Fibroblast of the aortic adventitia (primary cell): ENCODE measurements at regions not wholly inside any gene's neighbourhood (a gene's known extent, or its start where the extent isn't known, plus 50 kb on each side); places are given as distances from the start of the nearest gene placed in this dataset.

Source experiments
- DNase-seq: peaks from one replicate; pipeline ENCODE4 v3.0.0-alpha.2; 2010; ENCODE audit warnings: low read depth
- H3K4me3 ChIP-seq: 2 replicates; pipeline ENCODE4 v1.5.1; 2011; ENCODE audit warnings: low read depth, mild to moderate bottlenecking, control low read depth, low read length, moderate library complexity
- CTCF ChIP-seq: IDR thresholded peaks from 2 replicates; pipeline ENCODE4 v1.5.1; 2011; ENCODE audit warnings: mild to moderate bottlenecking, low read length, control low read depth, inconsistent platforms; ENCODE audit not compliant: insufficient read depth

- DNase-seq = no peak
- TF ChIP-seq CTCF = no peak
- H3K4me3 ChIP-seq = no peak overlapping the region
These were observed 418.2 kb upstream of the PROK2 start for GRCh38 chr3:72203105-72203504.

DNA sequence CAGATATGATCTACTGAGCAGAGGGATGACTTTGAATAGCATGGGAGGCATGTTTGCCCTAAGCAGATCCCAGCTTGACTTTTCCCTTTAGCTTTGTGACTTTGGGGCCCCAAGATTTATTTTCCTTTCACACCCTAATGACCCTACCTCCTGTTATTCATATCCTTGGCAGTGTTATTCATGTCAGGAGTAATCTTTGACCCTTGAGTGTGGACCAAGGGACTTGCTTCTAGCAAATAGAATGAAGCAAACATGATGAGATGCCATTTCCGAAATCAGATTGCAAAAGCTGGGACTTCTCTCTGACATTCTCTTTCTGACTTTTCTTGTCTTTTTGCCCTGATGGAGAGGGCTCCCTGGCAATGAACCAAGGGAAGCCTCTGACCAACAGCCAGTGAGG is 415.4 kb upstream of the PROK2 start:
- no peak for TF ChIP-seq CTCF
- no peak for DNase-seq
- H3K4me3 ChIP-seq = no peak overlapping the region

- no peak overlapping the region for H3K4me3 ChIP-seq
- no peak for DNase-seq
- TF ChIP-seq CTCF = no peak
These were observed 414.6 kb upstream of the PROK2 start for GRCh38 chr3:72199530-72199929.

DNA sequence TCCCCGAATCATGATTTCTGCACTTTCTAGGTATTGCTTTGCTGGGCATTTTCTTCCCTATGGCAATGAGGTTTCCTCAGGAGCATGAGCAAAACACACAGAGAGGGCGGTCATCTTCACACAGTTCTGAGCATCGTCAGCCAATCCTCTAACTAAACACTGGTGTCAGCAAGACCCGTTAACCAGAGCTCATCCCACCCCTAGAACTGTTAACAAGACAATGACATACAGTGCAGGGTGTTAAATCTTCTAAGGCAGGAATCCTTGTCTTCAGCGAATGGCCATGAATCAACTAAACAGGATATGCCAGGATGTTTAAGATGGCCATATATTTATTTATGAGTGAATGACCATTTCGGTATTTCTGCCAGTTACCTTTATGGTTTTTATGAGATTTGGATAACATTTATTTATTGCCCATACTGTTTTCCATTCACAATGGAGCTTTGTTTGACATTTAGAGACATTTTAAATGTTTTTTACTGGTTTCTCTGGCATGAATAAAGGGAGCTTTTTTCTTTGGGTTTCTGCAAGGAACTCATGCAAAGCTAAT is 411.5 kb upstream of the PROK2 start:
- no peak overlapping the region for H3K4me3 ChIP-seq
- DNase-seq = no peak
- no peak for TF ChIP-seq CTCF

GRCh38 chr3:72195895-72196294 is 410.9 kb upstream of the PROK2 start:
- no peak overlapping the region for H3K4me3 ChIP-seq
- DNase-seq = no peak
- TF ChIP-seq CTCF = no peak

DNA sequence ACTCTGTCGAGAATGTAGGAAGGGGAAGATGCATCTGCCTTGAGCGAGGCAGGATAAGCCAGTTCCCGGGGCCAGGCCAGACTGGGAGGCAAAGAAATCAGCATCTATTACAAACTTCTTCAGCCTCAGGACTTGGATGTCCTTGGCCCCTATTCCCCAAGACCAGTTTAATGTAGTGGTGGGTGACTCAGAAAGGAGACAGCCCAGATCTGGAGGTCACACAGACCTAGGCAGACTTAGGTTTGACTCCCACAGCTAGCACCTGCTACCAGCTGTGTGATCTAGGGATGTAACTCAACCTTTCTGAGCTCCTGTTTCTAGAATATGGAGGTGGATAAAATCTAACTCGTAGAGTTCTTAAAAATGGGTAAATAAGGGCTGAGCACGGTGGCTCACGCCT is 409.5 kb upstream of the PROK2 start:
- no peak for TF ChIP-seq CTCF
- no peak for DNase-seq
- no peak overlapping the region for H3K4me3 ChIP-seq

DNA sequence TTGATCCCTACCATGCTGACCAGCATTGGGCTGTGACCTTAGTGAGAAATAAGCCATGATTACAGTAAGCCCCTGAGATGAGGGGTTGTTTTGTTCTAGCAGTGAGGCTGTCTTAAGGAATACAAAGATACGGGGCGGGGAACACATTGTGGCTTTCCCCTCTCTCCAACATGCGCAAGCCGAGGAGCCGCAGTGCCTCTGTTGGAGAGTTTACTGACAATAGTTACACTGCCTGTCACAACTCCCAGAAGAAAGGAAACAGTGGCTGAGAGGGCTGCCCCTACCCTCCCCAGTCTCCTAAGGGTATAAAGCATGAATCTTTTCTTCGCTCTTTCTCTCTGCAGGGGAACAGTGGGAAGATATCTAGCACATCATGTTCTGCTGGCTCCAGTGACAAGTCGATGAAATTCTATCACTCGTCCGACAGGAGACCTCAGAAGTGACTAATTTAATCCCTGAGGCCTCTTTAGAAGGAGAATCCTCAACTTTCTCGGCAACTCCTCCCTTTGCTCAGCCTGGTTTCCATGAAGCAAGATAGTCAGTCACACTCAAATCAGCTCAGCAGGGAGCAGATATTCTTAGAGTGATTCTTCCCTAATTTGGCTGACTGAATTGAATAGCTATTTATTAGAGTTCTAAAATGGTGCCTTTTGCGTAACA is 409.0 kb upstream of the PROK2 start:
- DNase-seq = no peak
- TF ChIP-seq CTCF = no peak

More for the DNA sequence above, 409.0 kb upstream of the PROK2 start:
- H3K4me3 ChIP-seq = no peak overlapping the region
